HG02970 (cell line): ENCODE measurements at regions not wholly inside any gene's neighbourhood (a gene's known extent, or its start where the extent isn't known, plus 50 kb on each side); places are given as distances from the start of the nearest gene placed in this dataset.
"Not testable (repeated sequence)": the region's sequence is repeated elsewhere in the genome, so short reads cannot be mapped to it uniquely, and the experiment has no call there.

Experiments
- ATAC-seq: cut with Tn5 transposase; IDR thresholded peaks from one replicate; pipeline ENCODE4 v1.9.1; 2021; ENCODE audit warnings: mild to moderate bottlenecking, moderate library complexity, moderate number of reproducible peaks; ENCODE audit not compliant: unreplicated experiment, low FRiP score

GRCh38 chr5:159571501-159572244, 241.4 kb upstream of the IL12B start:
- ATAC-seq: no peak

- no peak for ATAC-seq
Measured at GRCh38 chr5:159576902-159577301, 246.6 kb upstream of the IL12B start.

- ATAC-seq: no peak
Measured at GRCh38 chr5:159581502-159582249, 251.4 kb upstream of the IL12B start.

- no peak for ATAC-seq
Measured at GRCh38 chr5:159582756-159583541, 252.7 kb upstream of the IL12B start.

- ATAC-seq: no peak
Measured at GRCh38 chr5:159586921-159587320, 256.6 kb upstream of the IL12B start.

GRCh38 chr5:159588941-159589340, 258.7 kb upstream of the IL12B start:
- no peak for ATAC-seq

- no peak for ATAC-seq
Measured at GRCh38 chr5:159593518-159594073, 263.3 kb upstream of the IL12B start.

GRCh38 chr5:159595561-159595960, 265.3 kb upstream of the IL12B start:
- ATAC-seq: not testable (repeated sequence)

GRCh38 chr5:159601216-159601615, 270.9 kb upstream of the IL12B start:
- no peak for ATAC-seq

- ATAC-seq: no peak
Measured at GRCh38 chr5:159602434-159602833, 272.1 kb upstream of the IL12B start.

GRCh38 chr5:159605585-159605984, 275.3 kb upstream of the IL12B start:
- ATAC-seq: no peak

GRCh38 chr5:159609359-159609758, 279.1 kb upstream of the IL12B start:
- ATAC-seq: no peak

- ATAC-seq: no peak
Measured at GRCh38 chr5:159610966-159611579, 280.8 kb upstream of the IL12B start.

- ATAC-seq: no peak
Measured at GRCh38 chr5:159616952-159617351, 286.7 kb upstream of the IL12B start.

GRCh38 chr5:159619826-159620225, 289.5 kb upstream of the IL12B start:
- no peak for ATAC-seq

GRCh38 chr5:159620853-159621540, 290.7 kb upstream of the IL12B start:
- no peak for ATAC-seq

GRCh38 chr5:159628703-159629102, 287.6 kb upstream of the ADRA1B start:
- no peak for ATAC-seq

- no peak for ATAC-seq
Measured at GRCh38 chr5:159629158-159629557, 287.1 kb upstream of the ADRA1B start.

GRCh38 chr5:159630545-159630944, 285.7 kb upstream of the ADRA1B start:
- ATAC-seq: no peak

GRCh38 chr5:159631001-159631400, 285.3 kb upstream of the ADRA1B start:
- no peak for ATAC-seq
